GM12892 (cell line): ENCODE measurements at regions not wholly inside any gene's neighbourhood (a gene's known extent, or its start where the extent isn't known, plus 50 kb on each side); places are given as distances from the start of the nearest gene placed in this dataset.

Experiments
- DNase-seq: peaks from one replicate; pipeline ENCODE4 v3.0.0; 2011; ENCODE audit not compliant: insufficient read length
- FAIRE-seq: peaks from 2 replicates; lab custom pipeline; 2011; peaks lifted over from hg19 to GRCh38; lab: Jason Lieb, UNC
- POLR2A ChIP-seq: IDR thresholded peaks from 2 replicates; pipeline ENCODE4 v1.6.1; 2011; ENCODE audit warnings: low read depth, low read length, control low read depth
- POLR2AphosphoS5 ChIP-seq: IDR thresholded peaks from 2 replicates; pipeline ENCODE4 v1.6.1; 2011; ENCODE audit warnings: low read depth, low read length, control low read depth
- TAF1 ChIP-seq: IDR thresholded peaks from 2 replicates; pipeline ENCODE4 v1.6.1; 2011; ENCODE audit warnings: low read depth, mild to moderate bottlenecking, control low read depth, low read length, borderline replicate concordance

- FAIRE-seq: no peak
- DNase-seq: no peak
Measured at GRCh38 chr10:78847485-78847884, 221.3 kb upstream of the ZMIZ1 start.

GRCh38 chr10:78849115-78849514 is 219.7 kb upstream of the ZMIZ1 start:
- no peak for FAIRE-seq
- TF ChIP-seq POLR2A: no peak
- no peak for TF ChIP-seq TAF1
- TF ChIP-seq POLR2AphosphoS5: no peak
- DNase-seq: no peak

More at GRCh38 chr10:78847485-78847884, 221.3 kb upstream of the ZMIZ1 start:
- TF ChIP-seq POLR2AphosphoS5 (no peak), POLR2A (no peak), TAF1 (no peak)

- FAIRE-seq: no peak
- TF ChIP-seq POLR2A (no peak), TAF1 (no peak), POLR2AphosphoS5 (no peak)
- DNase-seq: no peak
Measured at GRCh38 chr10:78849731-78850130, 219.0 kb upstream of the ZMIZ1 start.

- no peak for FAIRE-seq
- TF ChIP-seq POLR2A: no peak
- TF ChIP-seq TAF1: no peak
- no peak for TF ChIP-seq POLR2AphosphoS5
Measured at GRCh38 chr10:78850644-78851435, 217.9 kb upstream of the ZMIZ1 start.

GRCh38 chr10:78851647-78852046 is 217.1 kb upstream of the ZMIZ1 start:
- no peak for FAIRE-seq
- TF ChIP-seq POLR2A (no peak), POLR2AphosphoS5 (no peak), TAF1 (no peak)
- DNase-seq: no peak

More at GRCh38 chr10:78850644-78851435, 217.9 kb upstream of the ZMIZ1 start:
- DNase-seq: no peak

- TF ChIP-seq POLR2A (no peak), TAF1 (no peak), POLR2AphosphoS5 (no peak)
- FAIRE-seq (no peak), DNase-seq (no peak)
Measured at GRCh38 chr10:78852466-78853240, 216.1 kb upstream of the ZMIZ1 start.

GRCh38 chr10:78853864-78854263 is 214.9 kb upstream of the ZMIZ1 start:
- DNase-seq (no peak), FAIRE-seq (no peak)
- TF ChIP-seq TAF1: no peak
- no peak for TF ChIP-seq POLR2AphosphoS5
- TF ChIP-seq POLR2A: no peak

- TF ChIP-seq POLR2A: no peak
- TF ChIP-seq POLR2AphosphoS5: no peak
- TF ChIP-seq TAF1: no peak
- FAIRE-seq (no peak), DNase-seq (no peak)
Measured at GRCh38 chr10:78856421-78856820, 212.3 kb upstream of the ZMIZ1 start.

GRCh38 chr10:78857193-78857592 is 211.6 kb upstream of the ZMIZ1 start:
- DNase-seq: no peak
- no peak for FAIRE-seq
- TF ChIP-seq TAF1: no peak
- no peak for TF ChIP-seq POLR2A
- no peak for TF ChIP-seq POLR2AphosphoS5

- FAIRE-seq: no peak
- DNase-seq: no peak
- TF ChIP-seq TAF1: no peak
- no peak for TF ChIP-seq POLR2A
Measured at GRCh38 chr10:78859266-78859665, 209.5 kb upstream of the ZMIZ1 start.

GRCh38 chr10:78859769-78860168 is 209.0 kb upstream of the ZMIZ1 start:
- DNase-seq: no peak
- FAIRE-seq: no peak
- TF ChIP-seq POLR2A (no peak), TAF1 (no peak), POLR2AphosphoS5 (no peak)
